GM12878 (cell line): ENCODE measurements at regions not wholly inside any gene's neighbourhood (a gene's known extent, or its start where the extent isn't known, plus 50 kb on each side); places are given as distances from the start of the nearest gene placed in this dataset.

Experiments used
- ATAC-seq: fragments of 200-7000 bp; cut with Tn5 transposase; 3 replicates; pipeline ENCODE4 v1.9.1; 2020; ENCODE audit warnings: mild to moderate bottlenecking, moderate library complexity
- BruUV-seq: library from RNA; stranded (reverse); fragments of 400-500 nt; replicated peaks from 2 replicates; lab custom pipeline; 2021; lab: Mats Ljungman, UMichigan
- CTCF ChIA-PET: fragments of 300-600 bp; sonication (Branson Sonifier 250); formaldehyde crosslinking; extraction: SDS; loops from one replicate; lab custom pipeline; 2021; ENCODE audit warnings: inconsistent platforms; lab: Yijun Ruan, JAX
- POLR2A ChIA-PET: fragments of 350-600 bp; formaldehyde crosslinking; extraction: SDS; loops from one replicate; lab custom pipeline; 2021; ENCODE audit warnings: inconsistent platforms; lab: Charles Lee
- RAD21 ChIA-PET: fragments of 300-600 bp; sonication (Branson Sonifier 250); formaldehyde crosslinking; loops from one replicate; lab custom pipeline; 2023; ENCODE audit warnings: antibody characterized with exemption; ENCODE audit not compliant: unreplicated experiment; lab: Charles Lee
- SMC1A ChIA-PET: fragments of 300-600 bp; sonication (Branson Sonifier 250); formaldehyde crosslinking; loops from one replicate; lab custom pipeline; 2023; ENCODE audit not compliant: unreplicated experiment, uncharacterized antibody; lab: Charles Lee
- DNase-seq: peaks from one replicate; pipeline ENCODE4 v3.0.0-alpha.2; 2011; ENCODE audit warnings: low read depth, low spot score
- FAIRE-seq: peaks from 3 replicates; lab custom pipeline; 2011; peaks lifted over from hg19 to GRCh38; lab: Jason Lieb, UNC
- H2AFZ ChIP-seq: 2 replicates; pipeline ENCODE4 v1.6.0; 2011; ENCODE audit warnings: low read depth, low read length, control low read depth; ENCODE audit not compliant: control insufficient read depth
- H3K27ac ChIP-seq: 2 replicates; pipeline ENCODE4 v1.5.1; 2011; ENCODE audit warnings: control low read depth; ENCODE audit not compliant: control insufficient read depth, insufficient read depth
- H3K27me3 ChIP-seq, 2 experiments: replicated peaks in 1 of 2; 2 replicates each; pipeline versions ENCODE4 v1.6.0 to v1.6.1; 2011; ENCODE audit warnings: low read length in 1 of 2; ENCODE audit not compliant: control insufficient read depth in 2 of 2, insufficient read depth in 2 of 2
- H3K36me3 ChIP-seq, 2 experiments: 2 replicates each; pipeline ENCODE4 v1.5.1; 2011; ENCODE audit warnings: low read length in 1 of 2; ENCODE audit not compliant: control insufficient read depth in 2 of 2, insufficient read depth in 2 of 2
- H3K4me1 ChIP-seq: 2 replicates; pipeline ENCODE4 v1.6.1; 2011; ENCODE audit warnings: mild to moderate bottlenecking, low read length, moderate library complexity, mixed read lengths; ENCODE audit not compliant: control insufficient read depth, insufficient read depth
- H3K4me2 ChIP-seq: 2 replicates; pipeline ENCODE4 v1.6.0; 2011; ENCODE audit warnings: control low read depth; ENCODE audit not compliant: control insufficient read depth, insufficient read depth
- H3K4me3 ChIP-seq: fragments of 200-600 bp; sonication (generic); 2 replicates; pipeline ENCODE4 v1.5.1; 2016
- H3K79me2 ChIP-seq: 2 replicates; pipeline ENCODE4 v1.6.0; 2011; ENCODE audit warnings: low read length; ENCODE audit not compliant: control insufficient read depth, insufficient read depth
- H3K9ac ChIP-seq: 2 replicates; pipeline ENCODE4 v1.8.0; 2011; ENCODE audit warnings: low read length, control low read depth, mixed read lengths; ENCODE audit not compliant: control insufficient read depth, insufficient read depth
- H3K9me3 ChIP-seq: replicated peaks from 3 replicates; pipeline ENCODE4 v1.5.1; 2011; ENCODE audit warnings: mild to moderate bottlenecking, low read length; ENCODE audit not compliant: control insufficient read depth, insufficient read depth
- H4K20me1 ChIP-seq: 2 replicates; pipeline ENCODE4 v1.6.0; 2011; ENCODE audit not compliant: control insufficient read depth, insufficient read depth
- BACH1 ChIP-seq: fragments of 450-650 bp; IDR thresholded peaks from 2 replicates; pipeline ENCODE4 v1.6.1; 2017; ENCODE audit warnings: mild to moderate bottlenecking, borderline replicate concordance
- BCL3 ChIP-seq: IDR thresholded peaks from 2 replicates; pipeline ENCODE4 v1.6.1; 2011; ENCODE audit warnings: borderline replicate concordance, low read depth, mild to moderate bottlenecking, moderate library complexity, low read length; ENCODE audit not compliant: insufficient read depth, poor library complexity, severe bottlenecking
- BHLHE40 ChIP-seq, 2 experiments: fragments of 450-650 bp in 1 of 2; IDR thresholded peaks; 2 replicates each; pipeline ENCODE4 v1.6.1; 2011 to 2017; ENCODE audit warnings: low read depth in 2 of 2, borderline replicate concordance in 1 of 2, improper control_type of control experiment in 1 of 2, low read length in 1 of 2, mild to moderate bottlenecking in 1 of 2
- EP300 ChIP-seq, 2 experiments: fragments of 150-350 bp in 1 of 2; IDR thresholded peaks; 2 replicates each; pipeline ENCODE4 v1.6.1; 2011 to 2012; ENCODE audit warnings: low read depth in 2 of 2, low read length in 2 of 2, borderline replicate concordance in 1 of 2, improper control_type of control experiment in 1 of 2, inconsistent platforms in 1 of 2; ENCODE audit not compliant: control insufficient read depth in 1 of 2
- GATAD2B ChIP-seq: fragments of 450-650 bp; conservative IDR thresholded peaks from 2 replicates; pipeline ENCODE4 v1.6.1; 2017; ENCODE audit warnings: low read depth, mild to moderate bottlenecking, moderate library complexity
- LARP7 ChIP-seq: fragments of 450-650 bp; IDR thresholded peaks from 2 replicates; pipeline ENCODE4 v1.6.1; 2017; ENCODE audit warnings: mild to moderate bottlenecking
- MTA2 ChIP-seq: fragments of 450-650 bp; IDR thresholded peaks from 2 replicates; pipeline ENCODE4 v1.6.1; 2016; ENCODE audit warnings: low read depth, mild to moderate bottlenecking, moderate library complexity
- MTA3 ChIP-seq: IDR thresholded peaks from 2 replicates; pipeline ENCODE4 v1.6.1; 2012; ENCODE audit warnings: low read length, inconsistent platforms, borderline replicate concordance
- NFXL1 ChIP-seq: fragments of 450-650 bp; IDR thresholded peaks from 2 replicates; pipeline ENCODE4 v1.6.1; 2017; ENCODE audit warnings: antibody characterized with exemption, mild to moderate bottlenecking, borderline replicate concordance
- NFYA ChIP-seq: IDR thresholded peaks from 2 replicates; pipeline ENCODE4 v1.6.1; 2011; ENCODE audit warnings: low read depth, mild to moderate bottlenecking, low read length, improper control_type of control experiment, borderline replicate concordance
- RELA ChIP-seq: fragments of 450-650 bp; IDR thresholded peaks from 2 replicates; pipeline ENCODE4 v1.8.0; 2014; ENCODE audit warnings: borderline replicate concordance; ENCODE audit not compliant: partially characterized antibody
- RFX5 ChIP-seq: IDR thresholded peaks from 2 replicates; pipeline ENCODE4 v1.6.1; 2011; ENCODE audit warnings: low read depth, low read length, improper control_type of control experiment
- SMAD1 ChIP-seq: fragments of 450-650 bp; IDR thresholded peaks from 2 replicates; pipeline ENCODE4 v1.6.1; 2018; ENCODE audit warnings: mild to moderate bottlenecking, low read depth; ENCODE audit not compliant: partially characterized antibody
- TBL1XR1 ChIP-seq: IDR thresholded peaks from 2 replicates; pipeline ENCODE4 v1.6.1; 2012; ENCODE audit warnings: low read depth, low read length, improper control_type of control experiment
- TCF3 ChIP-seq: IDR thresholded peaks from 2 replicates; pipeline ENCODE4 v1.6.1; 2012; ENCODE audit warnings: low read depth, mild to moderate bottlenecking, low read length, borderline replicate concordance; ENCODE audit not compliant: insufficient read depth
- USF1 ChIP-seq: IDR thresholded peaks from 2 replicates; pipeline ENCODE4 v1.6.1; 2011; ENCODE audit warnings: borderline replicate concordance, low read depth, mild to moderate bottlenecking, moderate library complexity, mixed read lengths, low read length; ENCODE audit not compliant: insufficient read depth; ENCODE audit errors: extremely low read length
- WRNIP1 ChIP-seq: IDR thresholded peaks from 2 replicates; pipeline ENCODE4 v1.6.1; 2011; ENCODE audit warnings: low read depth, low read length, improper control_type of control experiment, borderline replicate concordance
- YBX1 ChIP-seq: fragments of 450-650 bp; IDR thresholded peaks from 2 replicates; pipeline ENCODE4 v1.6.1; 2016; ENCODE audit warnings: antibody characterized with exemption
- ZBTB33 ChIP-seq: fragments of 450-650 bp; IDR thresholded peaks from 2 replicates; pipeline ENCODE4 v1.6.1; 2017; ENCODE audit warnings: mild to moderate bottlenecking
- WGBS: methylation state at CpG from one replicate; pipeline ENCODE4 v1.1.6; 2016; ENCODE audit warnings: low lambda C conversion rate; ENCODE audit not compliant: insufficient replicate concordance, insufficient coverage; ENCODE audit errors: missing lambda C conversion rate; 5-methylcytosine and 5-hydroxymethylcytosine counted together
- in situ Hi-C: fragments of 300-500 bp; cut with MboI; formaldehyde crosslinking; loops from 9 replicates; pipeline ENCODE4 v1.14.3; 2018; ENCODE audit warnings: mixed read lengths
- intact Hi-C: fragments of 100-400 bp; cut with micrococcal nuclease; formaldehyde crosslinking; loops from one replicate; pipeline ENCODE4 v1.14.2; 2022; ENCODE audit not compliant: unreplicated experiment

GRCh38 chr12:88750867-88751543, 170.7 kb upstream of the KITLG start:
- in situ Hi-C loops, result no loop called here
- POLR2A ChIA-PET, result no interaction called here
- no peak overlapping the region for H3K4me3 ChIP-seq
- H3K36me3 ChIP-seq, result no peaks in the 10 kb centered on the region
- SMC1A ChIA-PET, result interaction anchor here (1.0 to 1.2 kb wide), 3 partner anchors 11 to 27 kb away, joined by 3 to 4 read pairs (median 4); no protein-coding TSS in a partner anchor
- no peak for TF ChIP-seq ZBTB33
- no peak for TF ChIP-seq MTA3
- no peak for TF ChIP-seq RFX5
- no peak for TF ChIP-seq BACH1
- TF ChIP-seq LARP7, result no peak
- TF ChIP-seq NFYA, result no peak
- no peak for TF ChIP-seq WRNIP1
- TF ChIP-seq RELA, result no peak
- TF ChIP-seq USF1, result no peak
- TF ChIP-seq MTA2, result no peak
- no peak for TF ChIP-seq BHLHE40 (IDR thresholded peaks at IDR 0.05; ENCODE audit: borderline replicate concordance in 1 of 2, low read depth in 2 of 2, low read length in 1 of 2)
- no peak for TF ChIP-seq EP300 (IDR thresholded peaks at IDR 0.05; ENCODE audit: borderline replicate concordance in 1 of 2, control insufficient read depth in 1 of 2, low read depth in 2 of 2, low read length in 2 of 2)
- TF ChIP-seq NFXL1, result no peak
- TF ChIP-seq GATAD2B, result no peak
- TF ChIP-seq TBL1XR1, result no peak
- no peak for TF ChIP-seq TCF3
- TF ChIP-seq BCL3, result no peak
- TF ChIP-seq YBX1, result no peak
- TF ChIP-seq SMAD1, result no peak
- H3K4me2 ChIP-seq, result no peak overlapping the region
- H3K27ac ChIP-seq, result no peak overlapping the region
- H3K4me1 ChIP-seq, result no peaks in the 10 kb centered on the region
- WGBS, result 0% methylated on average over 1 of the region's 1 CpG
- intact Hi-C loops, result no loop called here
- no peaks in the 10 kb centered on the region for H4K20me1 ChIP-seq
- FAIRE-seq, result no peak
- no peaks in the 10 kb centered on the region for H3K79me2 ChIP-seq
- H2AFZ ChIP-seq, result no peak overlapping the region
- no peak for ATAC-seq
- no peaks in the 10 kb centered on the region for H3K27me3 ChIP-seq
- BruUV-seq, result no TSS peak
- no peak for DNase-seq
- no peak overlapping the region for H3K9ac ChIP-seq
- CTCF ChIA-PET, result interaction anchor here (0.6 kb wide), 1 partner anchor 187 kb away, joined by 3 read pairs; no protein-coding TSS in a partner anchor
- H3K9me3 ChIP-seq, result no peaks in the 10 kb centered on the region
- RAD21 ChIA-PET, result no interaction called here
